Left cardiac atrium (tissue), 4 donors: ENCODE measurements at regions not wholly inside any gene's neighbourhood (a gene's known extent, or its start where the extent isn't known, plus 50 kb on each side); places are given as distances from the start of the nearest gene placed in this dataset.
"Not testable (repeated sequence)": the region's sequence is repeated elsewhere in the genome, so short reads cannot be mapped to it uniquely, and the experiment has no call there.

ENCODE experiments used
- ATAC-seq, 2 donors: fragments of 200-7000 bp; cut with Tn5 transposase; one replicate each; pipeline ENCODE4 v1.9.1; 2020; ENCODE audit warnings: mild to moderate bottlenecking in 2 of 2, moderate library complexity in 2 of 2
- DNase-seq: peaks from one replicate; pipeline ENCODE4 v3.0.0-alpha.2; 2020
- intact Hi-C, 2 donors: fragments of 100-400 bp; cut with DNase I; formaldehyde crosslinking; loops; one replicate each; pipeline versions ENCODE4 v1.14.1 to v1.15.1; 2022 to 2023
- donor health status: DM: no; HTN: yes; CAD: no.
- donor health status: DM: no; HTN: yes; CAD: no; lungs with severe emphysema.
- donor health status: DM: yes; HTN: yes; CAD: no.
- donor health status: Dilated cardiomyopathy.

- no peak for DNase-seq
- intact Hi-C loops: no loop called here
- no peak for ATAC-seq
These were observed 594.1 kb downstream of the SATB2 start for GRCh38 chr2:198863655-198864054.

GRCh38 chr2:198861080-198861479 lies 596.7 kb downstream of the SATB2 start:
- ATAC-seq: no peak
- intact Hi-C loops: no loop called here
- DNase-seq: no peak

- intact Hi-C loops: no loop called here
- ATAC-seq (no peak), DNase-seq (no peak)
These were observed 600.5 kb downstream of the SATB2 start for GRCh38 chr2:198857246-198857645.

GRCh38 chr2:198855746-198856145 lies 602.0 kb downstream of the SATB2 start:
- DNase-seq, ATAC-seq, intact Hi-C loops: not testable (repeated sequence)

- ATAC-seq (no peak), DNase-seq (no peak)
- intact Hi-C loops: no loop called here
These were observed 605.5 kb downstream of the SATB2 start for GRCh38 chr2:198852248-198852647.

- intact Hi-C loops: no loop called here
- DNase-seq (no peak), ATAC-seq (no peak)
These were observed 632.2 kb downstream of the SATB2 start for GRCh38 chr2:198825534-198825933.

GRCh38 chr2:198817536-198817935 lies 640.2 kb downstream of the SATB2 start:
- ATAC-seq: no peak
- no peak for DNase-seq
- intact Hi-C loops: no loop called here

- ATAC-seq: no peak
These were observed 642.1 kb downstream of the SATB2 start for GRCh38 chr2:198815626-198816025.

GRCh38 chr2:198811198-198811597 lies 646.5 kb downstream of the SATB2 start:
- DNase-seq (no peak), ATAC-seq (no peak)
- intact Hi-C loops: no loop called here

More at GRCh38 chr2:198815626-198816025, 642.1 kb downstream of the SATB2 start:
- intact Hi-C loops: no loop called here
- DNase-seq: no peak

- ATAC-seq (no peak), DNase-seq (no peak)
- intact Hi-C loops: no loop called here
These were observed 647.8 kb downstream of the SATB2 start for GRCh38 chr2:198809976-198810375.

GRCh38 chr2:198807131-198807530 lies 650.6 kb downstream of the SATB2 start:
- intact Hi-C loops: no loop called here
- ATAC-seq (no peak), DNase-seq (no peak)

GRCh38 chr2:198795419-198795818 lies 662.3 kb downstream of the SATB2 start:
- ATAC-seq: no peak
- intact Hi-C loops: no loop called here

GRCh38 chr2:198791623-198792022 lies 666.1 kb downstream of the SATB2 start:
- intact Hi-C loops: no loop called here
- ATAC-seq (no peak), DNase-seq (no peak)

More at GRCh38 chr2:198795419-198795818, 662.3 kb downstream of the SATB2 start:
- DNase-seq: no peak

GRCh38 chr2:198788676-198789075 lies 669.1 kb downstream of the SATB2 start:
- no peak for ATAC-seq
- intact Hi-C loops: no loop called here
- no peak for DNase-seq

- no peak for DNase-seq
- no peak for ATAC-seq
- intact Hi-C loops: no loop called here
These were observed 675.0 kb downstream of the SATB2 start for GRCh38 chr2:198782734-198783133.

GRCh38 chr2:198776616-198777406 lies 680.9 kb downstream of the SATB2 start:
- intact Hi-C loops: no loop called here

GRCh38 chr2:198775737-198776136 lies 682.0 kb downstream of the SATB2 start:
- no peak for DNase-seq
- ATAC-seq: no peak
- intact Hi-C loops: no loop called here

More at GRCh38 chr2:198776616-198777406, 680.9 kb downstream of the SATB2 start:
- ATAC-seq (no peak), DNase-seq (no peak)

GRCh38 chr2:198774576-198774975 lies 683.2 kb downstream of the SATB2 start:
- no peak for ATAC-seq
- intact Hi-C loops: no loop called here
- DNase-seq: no peak

- no peak for DNase-seq
- ATAC-seq: no peak
- intact Hi-C loops: no loop called here
These were observed 690.0 kb downstream of the SATB2 start for GRCh38 chr2:198767694-198768093.

GRCh38 chr2:198763793-198764192 lies 693.9 kb downstream of the SATB2 start:
- intact Hi-C loops: no loop called here
- DNase-seq: no peak
- ATAC-seq: no peak

GRCh38 chr2:198762441-198762840 lies 695.3 kb downstream of the SATB2 start:
- intact Hi-C loops: no loop called here
- no peak for DNase-seq
- no peak for ATAC-seq
